Esophagus squamous epithelium (tissue), 4 donors: ENCODE measurements at regions not wholly inside any gene's neighbourhood (a gene's known extent, or its start where the extent isn't known, plus 50 kb on each side); places are given as distances from the start of the nearest gene placed in this dataset.

Experiments
- CTCF ChIP-seq, 6 experiments: fragments of 450-650 bp in 4 of 6; fragments of 200-600 bp in 2 of 6; sonication (generic) in 2 of 6; IDR thresholded peaks; one replicate each; pipeline ENCODE4 v1.5.1; 2016 to 2019; ENCODE audit warnings: antibody characterized with exemption in 6 of 6, mild to moderate bottlenecking in 4 of 6, moderate library complexity in 4 of 6
- POLR2A ChIP-seq, 4 donors: fragments of 450-650 bp; IDR thresholded peaks; one replicate each; pipeline ENCODE4 v1.6.1; 2017; ENCODE audit warnings: antibody characterized with exemption in 4 of 4, mild to moderate bottlenecking in 4 of 4, moderate library complexity in 3 of 4

GRCh38 chr2:184528119-184528518, 70.2 kb upstream of the ZNF804A start:
- TF ChIP-seq CTCF (IDR thresholded peaks at IDR 0.05) (no peak), POLR2A (IDR thresholded peaks at IDR 0.05) (no peak)
